GM21825 (cell line): ENCODE measurements at regions not wholly inside any gene's neighbourhood (a gene's known extent, or its start where the extent isn't known, plus 50 kb on each side); places are given as distances from the start of the nearest gene placed in this dataset.

ENCODE experiments used
- ATAC-seq: cut with Tn5 transposase; IDR thresholded peaks from one replicate; pipeline ENCODE4 v1.9.1; 2021; ENCODE audit warnings: mild to moderate bottlenecking, moderate library complexity; ENCODE audit not compliant: unreplicated experiment

DNA sequence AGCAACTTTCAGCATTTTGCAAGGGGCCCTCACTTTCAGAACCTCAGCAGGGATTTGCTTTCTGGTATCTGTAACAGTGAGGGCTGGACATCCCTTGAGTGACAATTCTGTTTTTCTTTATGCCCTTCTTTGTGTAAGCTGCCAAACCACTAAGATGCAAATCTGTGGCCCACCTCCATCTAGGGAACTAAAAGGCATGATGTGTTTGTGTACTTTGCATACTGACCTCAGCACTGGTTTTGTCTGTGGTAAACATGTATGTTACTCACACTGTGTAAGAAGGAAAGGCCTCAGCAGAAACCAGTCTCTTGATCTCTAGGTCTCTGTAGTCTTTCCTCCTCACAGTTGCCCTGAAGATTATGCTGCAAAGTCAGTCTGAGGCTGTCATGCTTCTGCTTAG lies 396.6 kb upstream of the DYNLRB2 start:
- peak; percentile 98 for ATAC-seq

DNA sequence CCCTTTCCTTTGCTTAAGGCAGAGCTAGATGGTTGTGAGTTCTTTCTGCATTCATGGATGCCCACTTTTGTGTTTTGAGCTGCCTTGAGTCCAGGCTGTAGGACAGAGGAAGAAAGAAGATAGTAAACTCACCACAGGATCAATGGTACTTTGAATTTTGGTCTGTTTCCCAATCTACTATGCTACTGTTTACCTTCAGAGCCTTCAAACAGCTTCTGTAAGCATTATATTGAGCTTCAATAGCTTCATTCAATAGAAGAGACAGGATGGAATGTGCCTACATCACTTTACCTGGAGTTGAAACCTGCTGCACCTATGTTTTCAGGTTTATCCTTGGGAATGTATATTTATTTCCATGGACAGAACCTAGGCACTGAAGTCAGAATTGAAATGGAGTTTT lies 397.9 kb upstream of the DYNLRB2 start:
- ATAC-seq: no peak

DNA sequence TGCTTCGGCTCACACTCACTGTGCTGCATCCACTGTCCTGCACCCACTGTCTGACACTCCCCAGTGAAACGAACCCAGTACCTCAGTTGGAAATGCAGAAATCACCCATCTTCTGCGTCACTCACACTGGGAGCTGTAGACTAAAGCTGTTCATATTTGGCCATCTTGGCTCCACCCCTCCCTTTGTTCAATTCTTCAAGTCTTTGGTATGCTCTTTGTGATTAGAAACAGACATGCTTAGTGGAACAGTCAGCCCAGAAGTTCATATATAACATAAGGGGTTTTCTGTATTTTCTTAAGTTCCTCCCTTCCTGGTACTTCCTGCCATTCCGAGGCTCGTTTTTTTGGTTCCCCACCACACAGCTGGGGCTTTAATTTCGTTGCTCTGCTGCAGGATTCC lies 398.5 kb upstream of the DYNLRB2 start:
- ATAC-seq: no peak

DNA sequence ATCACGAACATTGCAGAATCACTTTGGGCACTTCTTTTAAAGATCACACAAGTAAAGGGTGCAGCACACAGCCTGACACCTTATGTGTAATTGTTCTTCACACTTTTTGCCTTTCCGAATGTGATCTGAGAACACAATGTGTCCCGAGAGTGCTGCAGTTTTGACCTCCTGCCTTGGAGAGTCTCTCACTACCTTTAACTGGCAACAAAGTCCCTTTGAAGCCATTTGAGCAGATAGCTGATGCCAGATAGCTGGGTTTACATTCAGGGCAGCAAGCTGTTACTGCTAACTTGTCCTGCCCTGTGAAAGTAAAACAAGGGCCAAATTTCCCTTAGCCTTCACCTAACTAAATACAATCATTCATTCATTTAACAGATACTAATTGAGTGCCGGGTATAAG lies 411.0 kb upstream of the DYNLRB2 start:
- ATAC-seq: no peak

DNA sequence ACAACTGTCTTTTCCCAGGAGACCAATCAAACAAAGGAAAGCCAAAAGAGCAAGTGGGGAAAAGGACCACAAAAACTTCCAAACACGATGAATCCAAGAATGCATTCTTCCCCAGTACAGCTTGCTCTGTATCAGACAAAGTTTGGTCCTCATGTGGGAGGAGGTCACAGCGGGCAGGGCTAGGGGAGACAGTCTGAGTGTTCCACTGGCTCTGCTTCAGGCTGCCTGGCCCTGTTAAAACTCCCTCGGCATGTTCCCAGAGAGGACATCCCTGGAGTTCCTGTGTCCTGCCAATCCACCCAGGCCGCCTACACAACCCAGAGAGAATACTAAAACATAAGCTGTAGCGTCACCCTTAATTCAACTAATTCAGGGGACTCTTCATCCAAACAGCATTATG lies 415.1 kb upstream of the DYNLRB2 start:
- ATAC-seq: no peak

DNA sequence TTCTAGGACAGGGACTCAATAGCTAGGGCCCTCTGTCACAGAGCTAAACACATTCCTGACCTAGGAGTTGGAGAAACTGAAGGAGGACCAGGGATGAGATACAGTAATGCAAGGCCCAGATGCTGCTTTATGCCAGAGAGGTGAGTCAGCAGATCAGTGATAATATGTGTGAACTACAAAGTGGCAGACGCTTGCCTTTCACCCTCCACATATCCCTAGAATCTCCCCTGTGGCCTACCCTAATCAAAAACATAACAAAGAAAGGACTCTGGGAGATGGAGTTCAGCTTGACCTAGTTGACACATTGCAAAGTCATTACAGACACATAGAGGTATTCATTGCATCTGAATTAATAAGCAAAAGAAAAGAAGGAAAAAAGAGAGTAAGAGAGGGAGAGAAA lies 417.6 kb upstream of the DYNLRB2 start:
- ATAC-seq: no peak

DNA sequence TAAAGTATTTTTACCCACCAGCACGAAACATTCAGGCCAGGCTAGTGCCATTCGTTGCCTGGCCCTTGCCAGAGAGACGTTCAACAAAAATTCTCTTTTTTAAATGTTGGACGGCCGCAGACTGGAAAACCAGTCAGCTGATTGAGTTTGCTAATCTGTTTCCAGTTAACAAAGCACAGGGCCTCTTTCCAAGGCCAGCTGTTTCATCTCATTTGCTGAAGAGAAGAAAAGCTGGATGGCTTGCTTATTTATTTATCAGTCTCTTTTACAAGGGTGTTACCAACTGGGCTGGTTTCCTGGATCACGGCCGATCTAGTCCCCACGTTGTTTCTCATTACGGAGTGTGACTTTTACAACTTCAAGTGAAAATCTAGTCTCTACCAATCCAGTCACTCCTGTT lies 418.7 kb upstream of the DYNLRB2 start:
- no peak for ATAC-seq

DNA sequence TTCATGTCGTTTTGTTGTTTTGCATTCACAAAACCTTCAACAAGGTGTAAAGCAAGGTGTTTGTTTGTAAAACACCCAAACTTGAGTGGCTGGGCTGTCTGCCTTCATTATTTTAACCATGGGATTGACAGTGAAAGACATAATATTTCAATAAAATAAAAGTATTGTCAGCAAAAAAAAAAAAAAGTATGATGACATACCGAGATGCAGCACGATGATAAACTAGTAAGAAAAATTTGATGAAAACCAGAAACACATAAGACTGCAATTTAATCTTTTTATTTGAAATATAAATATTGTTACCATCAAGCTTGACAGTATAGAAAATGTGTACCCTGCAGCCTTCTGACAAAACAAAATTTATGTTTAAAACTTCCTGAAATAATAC lies 419.3 kb upstream of the DYNLRB2 start:
- ATAC-seq: no peak

DNA sequence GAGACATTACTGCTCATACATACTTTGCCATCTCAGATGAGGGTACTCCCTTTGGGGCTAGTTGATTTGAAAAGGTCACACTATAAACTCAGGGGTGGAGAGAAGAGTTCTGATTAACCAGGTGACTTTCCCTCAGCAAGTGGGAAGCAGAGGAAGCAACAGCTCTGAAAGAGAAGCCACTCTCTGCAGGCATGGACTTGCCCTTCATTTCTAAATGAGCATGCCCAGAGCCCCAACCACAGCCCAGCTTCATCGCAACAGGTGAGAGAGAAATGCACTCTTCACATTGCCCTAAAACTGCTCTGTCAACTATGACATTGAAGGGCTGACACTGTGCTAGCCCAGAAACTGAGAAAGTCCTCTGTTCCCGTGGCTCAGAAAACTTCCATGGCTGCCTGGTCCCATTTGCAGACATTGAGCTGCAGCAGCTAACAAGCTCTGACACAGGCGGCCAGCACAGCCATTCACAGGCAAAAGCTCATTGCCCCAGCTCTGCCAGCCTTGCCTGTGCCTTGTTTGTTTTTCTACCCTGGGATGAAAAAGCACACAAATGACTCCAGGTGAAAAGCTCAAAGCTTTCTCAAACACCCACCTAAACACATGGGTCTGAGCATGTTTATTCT lies 419.8 kb upstream of the DYNLRB2 start:
- no peak for ATAC-seq

DNA sequence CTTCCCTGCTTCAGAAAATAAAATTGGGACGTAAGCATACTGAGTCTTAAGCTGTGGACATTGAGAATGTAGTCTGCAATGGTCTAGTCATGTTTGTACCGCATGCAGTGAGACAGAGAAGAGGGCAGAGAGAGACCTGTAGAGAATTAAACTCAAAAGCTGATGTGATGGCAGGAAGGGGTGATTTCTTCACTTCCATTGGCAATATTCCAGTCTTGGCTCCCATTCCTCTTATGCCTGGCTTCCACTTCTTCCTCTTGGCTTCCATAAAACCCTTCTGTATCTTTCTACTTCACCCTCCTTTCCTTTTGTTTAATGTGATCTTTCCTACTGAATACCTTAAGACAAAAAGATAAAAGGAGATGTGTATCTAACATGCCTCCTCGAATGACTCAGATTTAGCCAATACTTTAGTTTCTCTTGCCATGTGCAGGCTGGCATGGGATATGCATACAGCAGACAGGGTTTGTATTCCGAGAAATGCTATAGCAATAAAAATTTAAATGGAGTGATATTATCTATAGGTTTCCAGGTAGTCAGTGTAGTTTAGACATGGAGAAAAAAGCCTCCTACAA lies 423.1 kb upstream of the DYNLRB2 start:
- ATAC-seq: no peak

DNA sequence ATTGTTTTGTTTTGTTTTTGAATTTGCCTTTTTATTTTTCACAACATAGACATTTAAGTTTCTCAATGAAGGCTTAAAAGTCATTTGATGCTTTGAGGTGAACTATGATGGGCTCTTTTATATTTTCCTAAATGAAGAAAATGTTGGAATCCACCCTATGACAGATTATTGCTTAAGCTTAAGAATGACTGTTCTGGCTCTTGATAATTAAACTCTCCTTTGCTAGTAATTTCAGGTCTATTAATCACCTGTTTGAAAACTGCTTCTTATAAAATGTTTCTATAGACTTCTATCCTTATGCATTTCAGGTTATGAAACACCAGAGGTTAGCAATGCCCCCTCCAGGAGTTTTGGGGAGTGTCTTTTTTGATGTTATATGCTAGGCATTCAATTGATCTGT lies 424.1 kb upstream of the DYNLRB2 start:
- ATAC-seq: no peak

DNA sequence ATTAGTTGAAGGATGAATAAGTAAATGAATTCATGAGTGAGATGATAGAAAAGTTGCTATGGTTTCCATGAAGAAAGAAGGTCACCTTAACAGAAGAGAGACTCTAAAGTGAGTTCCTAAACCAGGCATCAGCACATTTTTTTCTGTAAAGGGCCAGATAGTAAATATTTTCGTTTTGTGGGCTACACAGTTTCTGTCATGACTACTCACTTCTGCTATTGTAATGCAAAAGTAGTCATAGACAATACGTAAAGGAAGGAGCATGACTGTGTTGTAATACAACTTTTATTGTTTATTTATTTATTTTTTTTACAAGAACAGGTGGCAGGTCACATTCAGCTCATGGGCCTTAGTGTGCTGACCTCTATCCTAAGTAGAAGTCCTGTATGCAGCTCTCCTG lies 426.1 kb upstream of the DYNLRB2 start:
- no peak for ATAC-seq

DNA sequence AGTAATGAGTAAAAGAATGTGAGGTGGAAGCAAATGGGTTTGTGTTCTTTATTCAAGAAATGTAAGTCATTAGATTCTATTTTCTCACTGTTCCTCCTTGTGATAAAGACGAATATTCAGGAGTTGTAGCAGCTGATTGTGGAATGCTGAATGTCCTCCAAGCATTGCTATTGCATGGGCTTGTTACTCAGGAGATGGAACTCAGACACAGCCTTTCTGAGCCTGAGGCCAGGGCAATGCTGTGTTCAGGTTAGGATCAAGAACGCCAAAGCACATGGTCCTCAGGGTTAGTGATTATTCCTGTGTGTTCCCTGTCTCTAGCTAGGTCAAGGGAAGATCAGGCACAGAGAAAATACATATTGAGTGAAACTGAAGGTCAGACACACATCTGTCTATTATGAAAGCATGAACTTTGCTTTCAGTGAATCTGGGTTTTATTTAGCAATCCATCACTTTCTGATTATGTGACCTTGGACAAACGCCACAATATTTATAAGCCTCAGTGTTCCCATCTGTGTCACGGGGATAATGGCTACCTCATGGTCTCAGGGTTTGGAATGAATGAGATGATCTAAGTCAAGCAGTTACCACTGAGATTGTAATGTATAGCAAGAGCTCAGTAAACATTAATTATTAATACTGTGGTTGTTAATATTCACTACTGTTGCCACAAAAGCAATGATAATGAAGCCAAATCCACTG lies 426.8 kb upstream of the DYNLRB2 start:
- no peak for ATAC-seq

DNA sequence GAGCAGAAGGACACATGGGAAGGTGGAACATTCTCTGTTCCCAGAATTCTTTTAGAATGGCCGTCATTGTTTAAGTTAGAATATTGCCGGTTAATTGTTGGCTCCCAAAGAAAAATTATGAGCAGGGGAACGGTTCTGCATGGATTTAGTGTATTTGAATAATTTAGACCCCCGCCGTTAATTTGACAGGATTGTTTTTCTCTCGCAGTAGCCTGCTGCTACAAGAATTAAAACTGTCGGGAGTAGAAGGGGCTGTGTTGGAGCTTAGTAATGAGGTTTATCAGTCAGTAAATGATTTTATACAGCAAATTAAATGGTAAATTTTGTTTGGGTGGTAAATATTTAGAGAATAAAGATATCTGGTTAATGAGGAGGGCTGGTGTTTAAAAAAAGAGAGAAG lies 431.2 kb upstream of the DYNLRB2 start:
- ATAC-seq: no peak

DNA sequence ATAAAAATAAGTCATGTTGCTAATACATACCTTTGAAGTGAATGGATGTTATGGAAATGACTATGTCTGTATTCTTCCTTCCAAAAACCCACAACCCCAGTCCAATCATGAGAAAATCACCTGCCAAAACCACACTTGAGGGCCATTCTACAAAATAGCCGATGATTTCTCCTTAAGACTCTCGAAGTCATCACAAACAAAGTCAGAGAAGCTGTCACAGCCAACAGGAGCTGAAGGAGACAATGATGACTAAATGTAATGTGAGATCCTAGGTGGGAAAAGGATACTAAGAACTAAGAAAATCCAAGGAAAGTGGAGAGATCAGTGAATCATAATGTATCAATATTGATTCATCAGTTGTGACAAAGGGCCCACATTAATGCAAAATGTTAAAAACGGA lies 432.9 kb upstream of the DYNLRB2 start:
- no peak for ATAC-seq

DNA sequence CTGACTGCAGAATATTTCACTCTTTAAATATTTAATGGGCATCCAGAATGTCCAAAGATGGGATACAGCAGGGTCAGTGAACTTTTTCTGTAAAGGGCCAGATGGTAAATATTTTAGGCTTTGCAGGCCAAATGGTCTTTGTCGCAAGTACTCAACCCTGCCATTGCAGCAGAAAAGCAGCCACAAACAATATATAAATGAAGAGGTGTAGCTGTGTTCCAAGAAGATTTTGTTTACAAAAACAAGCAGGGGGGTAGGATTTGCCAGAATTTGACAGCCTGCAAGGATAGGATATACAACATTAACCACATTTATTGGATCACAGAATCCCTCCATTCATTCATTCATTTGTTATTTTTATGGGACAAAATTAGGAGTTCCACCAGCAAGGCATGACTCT lies 435.0 kb upstream of the DYNLRB2 start:
- no peak for ATAC-seq

DNA sequence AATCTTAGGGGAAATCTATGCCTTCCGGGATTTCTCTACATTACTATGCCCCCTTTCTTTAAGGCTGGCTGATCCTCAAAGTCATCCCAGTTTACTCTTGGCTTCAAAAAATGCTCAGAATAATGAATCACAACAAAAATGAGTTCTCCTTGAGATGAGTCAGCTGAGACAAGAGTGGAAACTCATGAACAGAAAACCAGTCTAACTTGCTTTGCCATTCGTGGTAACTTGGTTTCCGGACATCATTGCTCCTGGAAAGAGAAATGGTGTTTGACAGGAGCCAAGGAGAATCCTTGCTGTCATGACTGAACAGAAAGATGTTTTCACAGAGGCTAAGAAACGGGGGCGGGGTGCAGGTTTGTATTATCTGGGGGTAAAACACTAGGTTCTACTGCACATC lies 435.6 kb upstream of the DYNLRB2 start:
- ATAC-seq: no peak

DNA sequence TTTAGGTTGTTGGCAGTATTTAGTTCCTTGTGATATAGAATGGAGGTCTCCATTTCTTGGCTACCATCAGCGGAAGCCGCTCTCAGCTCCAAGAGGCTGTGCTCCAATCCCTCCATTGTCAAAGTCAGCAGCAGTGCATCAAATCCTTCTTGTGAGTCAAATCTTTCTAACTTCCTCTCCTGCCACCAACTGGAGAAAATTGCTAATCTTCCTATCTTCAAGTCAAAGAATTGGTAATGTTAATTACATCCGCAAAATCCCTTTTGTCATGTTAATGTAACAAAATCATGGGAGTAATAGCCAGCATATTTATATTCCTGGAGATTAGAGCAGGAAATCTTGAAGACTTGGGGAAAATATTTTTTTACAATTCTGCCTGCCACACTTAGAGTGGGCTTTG lies 436.4 kb upstream of the DYNLRB2 start:
- no peak for ATAC-seq

DNA sequence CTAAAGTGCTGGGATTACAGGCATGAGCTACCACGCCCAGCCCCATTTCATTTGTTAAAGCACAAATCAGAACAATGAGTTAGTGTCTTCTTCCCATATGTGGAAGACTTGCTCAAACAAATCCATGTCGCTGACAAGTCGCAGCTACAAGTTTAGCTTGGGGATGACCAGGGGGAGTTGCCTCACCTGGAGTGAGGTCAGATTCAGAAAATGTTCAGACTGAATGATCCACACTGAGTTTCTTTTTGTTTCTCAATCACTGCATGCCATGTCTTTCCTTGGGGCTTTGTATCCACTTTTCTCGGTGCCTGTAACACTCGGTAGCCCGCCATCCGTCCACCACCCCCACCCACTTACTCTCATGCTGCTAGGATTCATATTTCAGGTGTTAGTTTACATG lies 437.3 kb upstream of the DYNLRB2 start:
- ATAC-seq: no peak

DNA sequence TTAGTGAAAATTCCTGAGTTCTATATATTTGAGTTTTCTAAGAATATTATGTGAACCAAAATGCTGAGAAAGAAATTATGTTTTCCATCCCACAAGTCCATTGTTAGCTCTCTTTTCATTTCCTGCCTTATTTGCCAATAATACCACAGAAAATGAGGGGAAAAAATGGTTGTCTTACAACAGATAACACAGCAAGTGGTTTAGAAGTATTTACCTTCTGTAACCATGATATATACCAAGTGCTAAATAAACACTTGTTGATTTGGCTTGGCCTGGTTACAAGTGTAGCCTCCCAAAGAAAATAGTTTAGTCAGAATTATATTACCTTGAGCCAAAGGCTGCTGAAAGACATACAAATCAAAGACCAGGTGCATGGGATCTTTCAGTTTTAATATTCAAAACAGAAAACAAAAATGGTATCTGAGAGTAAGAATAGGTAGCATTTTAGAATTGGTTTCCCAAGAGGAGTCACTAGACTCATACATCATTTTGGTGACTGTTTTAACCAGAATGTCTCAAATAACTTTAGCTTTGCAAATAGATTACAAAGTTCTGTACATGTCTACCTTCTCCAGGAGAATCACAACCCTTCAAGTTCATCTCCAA lies 439.8 kb upstream of the DYNLRB2 start:
- ATAC-seq: no peak

DNA sequence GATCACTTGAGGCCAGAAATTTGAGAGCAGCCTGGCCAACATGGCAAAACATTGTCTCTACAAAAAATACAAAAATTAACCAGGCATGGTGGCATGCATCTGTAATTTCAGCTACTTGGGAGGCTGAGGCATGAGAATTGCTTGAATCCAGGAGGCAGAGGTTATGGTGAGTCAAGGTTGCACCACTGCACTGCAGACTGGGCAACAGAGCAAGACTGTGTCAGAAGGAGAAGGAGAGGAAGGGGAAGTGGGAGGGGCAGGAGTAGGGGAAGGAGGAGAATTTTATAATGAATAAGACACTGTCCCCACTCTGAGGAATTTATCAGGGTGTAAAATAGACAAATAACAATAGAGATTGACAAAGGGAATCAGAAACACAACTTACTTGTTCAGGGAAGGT lies 440.6 kb upstream of the DYNLRB2 start:
- ATAC-seq: no peak

DNA sequence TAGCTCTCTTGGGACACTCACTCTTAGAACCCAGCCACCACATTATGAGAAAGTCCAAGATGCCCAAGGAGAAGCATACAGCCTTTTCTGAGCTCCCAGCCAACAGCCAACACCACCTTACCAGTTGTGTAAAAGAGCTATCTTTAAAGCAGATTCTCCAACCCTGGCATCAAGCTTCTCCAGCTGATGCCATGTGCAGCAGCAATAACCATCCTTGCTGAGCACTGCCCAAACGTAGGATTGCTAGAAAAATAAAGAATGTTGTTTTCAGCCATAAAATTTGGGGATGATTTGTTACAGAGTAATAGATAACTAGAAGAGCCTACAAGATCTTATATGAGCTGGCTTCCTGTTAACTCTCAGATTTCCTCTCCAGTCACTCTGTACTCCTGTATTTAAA lies 443.7 kb upstream of the DYNLRB2 start:
- ATAC-seq: no peak
